Testis (tissue), 2 donors: ENCODE measurements at regions not wholly inside any gene's neighbourhood (a gene's known extent, or its start where the extent isn't known, plus 50 kb on each side); places are given as distances from the start of the nearest gene placed in this dataset.

Experiments used
- CTCF ChIP-seq, 3 experiments: fragments of 450-650 bp in 2 of 3; fragments of 200-600 bp in 1 of 3; sonication (generic) in 1 of 3; IDR thresholded peaks; one replicate each; pipeline ENCODE4 v1.5.1; 2016 to 2019; ENCODE audit warnings: antibody characterized with exemption in 3 of 3, mild to moderate bottlenecking in 2 of 3, moderate library complexity in 1 of 3
- POLR2A ChIP-seq: fragments of 450-650 bp; IDR thresholded peaks from one replicate; pipeline ENCODE4 v1.6.1; 2017; ENCODE audit warnings: antibody characterized with exemption, mild to moderate bottlenecking, moderate library complexity

- TF ChIP-seq CTCF (IDR thresholded peaks at IDR 0.05) (no peak), POLR2A (no peak)
Measured at GRCh38 chr15:46120713-46121112, 485.9 kb downstream of the SQOR start.
